ENCODE measurements at regions not wholly inside any gene's neighbourhood (a gene's known extent, or its start where the extent isn't known, plus 50 kb on each side); places are given as distances from the start of the nearest gene placed in this dataset.

GRCh38 chr3:40810813-40811212 lies 286.1 kb downstream of the ZNF621 start:
- TF ChIP-seq EZH2 (IDR thresholded peaks at IDR 0.05; ENCODE audit: borderline replicate concordance, low read length) (no peak), CTCF (conservative IDR thresholded peaks at IDR 0.05 in 1 of 2, IDR thresholded peaks at IDR 0.05 in 1 of 2; ENCODE audit: extremely low read depth in 1 of 2, insufficient read depth in 1 of 2, low read depth in 1 of 2, low read length in 2 of 2) (no peak)
